ENCODE measurements at regions not wholly inside any gene's neighbourhood (a gene's known extent, or its start where the extent isn't known, plus 50 kb on each side); places are given as distances from the start of the nearest gene placed in this dataset.

DNA sequence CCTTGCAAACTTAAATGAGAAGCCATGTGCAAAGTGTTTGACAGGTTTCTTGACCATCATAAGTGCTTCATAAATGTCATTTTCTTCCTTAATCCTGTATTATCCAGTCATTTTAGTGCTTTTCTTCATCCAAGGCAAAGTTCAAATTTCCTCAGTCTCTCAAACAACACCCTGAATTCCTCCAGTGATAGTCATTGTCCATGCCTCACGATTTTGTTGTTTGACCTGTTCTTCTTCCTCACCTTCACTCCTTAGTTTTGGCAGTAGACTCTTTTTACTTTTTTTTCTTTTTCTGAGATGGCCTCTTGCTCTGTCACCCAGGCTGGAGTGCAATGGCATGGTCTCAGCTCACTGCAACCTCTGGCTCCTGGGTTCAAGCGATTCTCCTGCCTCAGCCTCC, 1257.3 kb downstream of the FAM181B start:
- Mint-ChIP-seq H3K36me3 (ENCODE audit: low read depth) (no peaks in the 10 kb centered on the region), H3K4me3 (no peak overlapping the region), H3K27me3 (ENCODE audit: low read depth) (no peaks in the 10 kb centered on the region), H3K27ac (no peak overlapping the region), H3K4me1 (ENCODE audit: low read depth) (no peaks in the 10 kb centered on the region), H3K9me3 (no peaks in the 10 kb centered on the region)

DNA sequence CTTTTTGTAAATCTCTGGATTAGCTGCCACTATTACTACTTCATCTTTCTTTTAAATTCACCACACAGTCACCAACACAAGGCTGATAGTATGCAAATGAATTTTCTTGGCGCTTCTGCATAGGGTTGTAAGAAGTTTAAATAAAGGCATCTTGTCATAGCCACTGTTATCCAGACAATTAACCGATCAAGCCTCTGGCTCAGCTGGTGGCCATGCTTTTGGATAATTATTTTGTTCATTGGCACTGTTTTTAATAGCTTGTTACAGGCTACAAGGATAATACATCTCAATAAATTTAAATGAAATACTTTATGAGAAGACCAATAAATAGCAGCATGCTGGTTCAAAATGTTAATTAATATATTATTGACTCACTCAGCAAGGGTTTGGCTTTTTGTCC, 1261.0 kb downstream of the FAM181B start:
- H3K36me3 Mint-ChIP-seq (ENCODE audit: low read depth) = no peaks in the 10 kb centered on the region
- H3K9me3 Mint-ChIP-seq = no peaks in the 10 kb centered on the region
- H3K4me1 Mint-ChIP-seq (ENCODE audit: low read depth) = no peaks in the 10 kb centered on the region
- H3K27ac Mint-ChIP-seq = no peak overlapping the region
- no peaks in the 10 kb centered on the region for H3K27me3 Mint-ChIP-seq (ENCODE audit: low read depth)
- no peak overlapping the region for H3K4me3 Mint-ChIP-seq

DNA sequence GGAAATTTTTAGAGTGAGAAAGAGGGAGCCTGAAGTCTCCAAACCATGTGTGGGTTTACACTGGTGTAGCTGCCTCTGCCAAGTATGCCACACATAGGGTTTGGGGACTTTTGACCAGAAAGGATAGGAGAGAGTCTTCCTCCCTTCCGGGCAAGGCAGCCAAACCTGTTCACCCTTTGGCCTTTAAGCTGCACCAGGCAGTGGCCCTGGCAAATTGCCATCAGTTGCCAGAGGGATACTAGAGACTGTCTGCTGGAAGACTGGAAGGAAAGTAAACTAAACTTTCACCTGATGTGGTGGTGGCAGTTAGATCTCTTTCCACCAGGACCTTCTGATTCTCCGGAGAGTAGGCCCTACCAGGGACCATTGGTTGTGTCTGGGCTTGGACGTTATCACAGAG, 1263.2 kb downstream of the FAM181B start:
- no peak overlapping the region for H3K4me3 Mint-ChIP-seq
- H3K36me3 Mint-ChIP-seq (ENCODE audit: low read depth) = no peaks in the 10 kb centered on the region
- H3K9me3 Mint-ChIP-seq = no peaks in the 10 kb centered on the region
- H3K4me1 Mint-ChIP-seq (ENCODE audit: low read depth) = no peaks in the 10 kb centered on the region
- no peaks in the 10 kb centered on the region for H3K27me3 Mint-ChIP-seq (ENCODE audit: low read depth)
- H3K27ac Mint-ChIP-seq = no peak overlapping the region

DNA sequence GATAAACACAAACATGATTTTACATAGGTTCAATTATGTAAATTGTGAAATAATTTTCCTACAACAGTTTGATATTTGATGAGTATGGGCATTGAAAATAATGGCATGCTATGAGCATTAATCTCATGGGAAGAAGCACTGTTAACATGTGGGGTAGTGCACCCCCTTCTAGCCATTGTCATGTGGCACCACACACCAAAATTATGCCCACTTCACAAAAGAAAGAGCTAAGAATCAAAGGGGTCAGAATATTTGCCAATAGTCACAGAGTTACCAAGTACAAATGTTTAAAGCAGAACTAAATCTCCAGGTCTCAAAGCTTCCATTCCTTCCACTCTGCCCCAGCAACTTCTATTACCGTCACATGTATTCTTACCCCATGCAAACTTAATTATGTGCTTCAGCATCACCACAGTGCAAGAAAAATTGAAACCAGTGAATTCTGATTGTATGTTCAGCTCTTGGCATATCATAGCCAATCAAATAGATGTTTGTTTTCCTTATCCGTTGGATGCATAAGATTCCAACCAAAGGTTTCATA, 1273.8 kb downstream of the FAM181B start:
- Mint-ChIP-seq H3K9me3 (peaks cover 3% of the 10 kb centered on the region), H3K4me3 (no peak overlapping the region)

DNA sequence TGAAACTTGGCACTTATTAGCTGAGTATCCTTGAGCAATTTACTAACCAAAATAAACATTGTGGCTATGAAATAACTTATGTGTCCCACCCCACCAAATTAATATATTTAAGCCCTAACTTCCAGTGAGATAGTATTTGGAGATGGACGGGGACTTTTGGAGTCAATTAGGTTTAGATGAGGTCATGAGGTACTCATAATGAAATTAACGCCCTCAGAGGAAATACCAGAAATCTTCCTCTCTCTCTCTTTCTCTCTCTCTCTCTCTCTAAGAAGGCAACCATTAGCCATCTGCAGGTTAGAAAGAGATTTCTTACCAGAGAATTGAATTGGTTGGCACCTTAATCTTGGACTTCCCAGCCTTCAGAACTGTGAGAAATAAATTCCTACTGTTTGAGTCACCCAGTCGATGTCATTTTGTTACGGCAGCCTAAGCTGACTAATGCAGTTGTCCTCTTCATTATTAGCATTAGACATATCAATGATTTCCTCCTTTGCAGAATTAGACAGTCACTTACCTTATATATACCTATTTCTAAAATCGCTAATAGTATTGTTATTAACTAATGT, 1284.0 kb downstream of the FAM181B start:
- H3K27ac Mint-ChIP-seq = no peak overlapping the region
- no peaks in the 10 kb centered on the region for H3K4me1 Mint-ChIP-seq (ENCODE audit: low read depth)
- no peaks in the 10 kb centered on the region for H3K36me3 Mint-ChIP-seq (ENCODE audit: low read depth)
- H3K4me3 Mint-ChIP-seq = no peak overlapping the region
- H3K9me3 Mint-ChIP-seq = peaks cover 9% of the 10 kb centered on the region
- no peaks in the 10 kb centered on the region for H3K27me3 Mint-ChIP-seq (ENCODE audit: low read depth)

More for the DNA sequence above, 1273.8 kb downstream of the FAM181B start:
- no peak overlapping the region for H3K27ac Mint-ChIP-seq
- no peaks in the 10 kb centered on the region for H3K4me1 Mint-ChIP-seq (ENCODE audit: low read depth)
- H3K27me3 Mint-ChIP-seq (ENCODE audit: low read depth) = no peaks in the 10 kb centered on the region
- no peaks in the 10 kb centered on the region for H3K36me3 Mint-ChIP-seq (ENCODE audit: low read depth)

DNA sequence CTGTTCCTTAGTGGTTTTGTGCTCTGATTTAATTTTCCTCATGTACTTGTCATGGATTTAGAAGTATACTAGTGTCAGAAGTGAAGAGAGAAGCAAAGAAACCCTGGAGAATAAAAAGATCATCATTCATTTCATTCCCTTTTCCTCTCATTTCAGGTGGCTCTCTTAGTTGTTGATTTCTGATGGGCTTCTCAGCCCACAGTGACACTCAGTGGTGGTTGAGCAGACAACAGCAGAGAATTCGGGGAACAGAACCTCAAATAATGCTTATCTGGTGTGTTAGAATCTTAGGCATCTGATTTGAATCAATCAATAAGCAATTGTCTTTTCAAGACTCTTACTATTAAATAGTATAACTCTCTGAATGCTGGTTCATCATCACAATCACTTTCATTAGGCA, 1289.4 kb downstream of the FAM181B start:
- Mint-ChIP-seq H3K4me3 (no peak overlapping the region), H3K36me3 (ENCODE audit: low read depth) (no peaks in the 10 kb centered on the region), H3K9me3 (peaks cover 4% of the 10 kb centered on the region), H3K27ac (no peak overlapping the region), H3K4me1 (ENCODE audit: low read depth) (no peaks in the 10 kb centered on the region), H3K27me3 (ENCODE audit: low read depth) (no peaks in the 10 kb centered on the region)

DNA sequence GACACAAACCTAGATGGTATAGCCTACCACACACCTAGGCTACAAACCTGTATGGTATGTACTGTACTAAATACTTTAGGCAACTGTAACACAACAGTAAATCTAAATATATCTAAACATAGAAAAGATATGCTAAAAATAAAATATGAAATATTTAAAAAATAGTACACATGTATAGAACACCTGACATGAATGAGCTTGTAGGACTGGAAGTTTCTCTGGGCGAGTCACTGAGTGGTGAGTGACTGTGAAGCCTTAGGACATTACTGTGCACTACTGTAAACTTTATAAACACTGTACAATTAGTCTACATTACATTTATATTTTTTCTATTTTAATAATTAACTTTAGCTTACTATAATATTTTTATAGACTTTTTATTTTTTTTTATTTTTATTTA, 1301.3 kb downstream of the FAM181B start:
- H3K36me3 Mint-ChIP-seq (ENCODE audit: low read depth) = no peaks in the 10 kb centered on the region
- no peak overlapping the region for H3K4me3 Mint-ChIP-seq
- no peaks in the 10 kb centered on the region for H3K27me3 Mint-ChIP-seq (ENCODE audit: low read depth)
- no peaks in the 10 kb centered on the region for H3K4me1 Mint-ChIP-seq (ENCODE audit: low read depth)
- H3K9me3 Mint-ChIP-seq = no peaks in the 10 kb centered on the region
- no peak overlapping the region for H3K27ac Mint-ChIP-seq

DNA sequence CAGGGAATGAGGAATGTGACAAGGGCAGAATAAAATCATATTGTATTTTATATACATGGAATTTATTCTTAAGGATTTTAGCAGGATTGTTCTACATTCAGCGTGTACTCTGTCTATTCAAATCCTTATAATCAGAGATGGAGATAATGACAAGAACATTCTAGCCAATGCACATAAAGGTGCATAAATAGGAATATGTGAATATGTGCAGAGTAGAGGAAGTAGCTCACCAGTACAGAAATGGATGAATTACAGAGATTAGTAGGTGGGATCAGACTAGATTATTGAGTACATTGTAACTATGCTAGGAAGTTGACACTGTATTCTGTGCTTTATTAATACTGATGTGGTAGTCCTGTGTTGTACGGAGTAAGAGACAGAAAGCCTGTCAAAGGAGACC, 1308.8 kb downstream of the FAM181B start:
- Mint-ChIP-seq H3K4me3 (no peak overlapping the region), H3K36me3 (ENCODE audit: low read depth) (no peaks in the 10 kb centered on the region), H3K9me3 (no peaks in the 10 kb centered on the region), H3K4me1 (ENCODE audit: low read depth) (no peaks in the 10 kb centered on the region), H3K27me3 (ENCODE audit: low read depth) (no peaks in the 10 kb centered on the region), H3K27ac (no peak overlapping the region)

DNA sequence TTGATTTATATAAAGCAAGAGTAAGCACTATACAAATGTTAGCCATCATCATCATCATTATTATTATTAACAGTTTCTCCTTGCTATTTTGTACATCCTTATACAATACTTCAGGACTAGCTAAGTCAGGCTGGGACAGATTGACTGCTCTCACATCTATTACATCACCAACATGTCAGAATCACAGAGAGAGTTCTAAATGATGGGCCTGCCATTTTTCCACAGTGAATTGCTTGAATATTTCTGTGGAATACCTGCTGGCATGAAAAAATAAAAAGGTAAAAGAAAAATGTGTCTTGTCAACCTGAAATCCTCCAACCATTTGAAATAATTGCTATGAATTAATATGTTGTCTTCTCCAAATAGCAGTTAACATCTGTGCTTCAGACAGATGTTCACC, 1311.3 kb downstream of the FAM181B start:
- no peaks in the 10 kb centered on the region for H3K9me3 Mint-ChIP-seq
- no peaks in the 10 kb centered on the region for H3K27me3 Mint-ChIP-seq (ENCODE audit: low read depth)
- no peak overlapping the region for H3K27ac Mint-ChIP-seq
- H3K36me3 Mint-ChIP-seq (ENCODE audit: low read depth) = no peaks in the 10 kb centered on the region
- H3K4me3 Mint-ChIP-seq = no peak overlapping the region
- H3K4me1 Mint-ChIP-seq (ENCODE audit: low read depth) = no peaks in the 10 kb centered on the region

DNA sequence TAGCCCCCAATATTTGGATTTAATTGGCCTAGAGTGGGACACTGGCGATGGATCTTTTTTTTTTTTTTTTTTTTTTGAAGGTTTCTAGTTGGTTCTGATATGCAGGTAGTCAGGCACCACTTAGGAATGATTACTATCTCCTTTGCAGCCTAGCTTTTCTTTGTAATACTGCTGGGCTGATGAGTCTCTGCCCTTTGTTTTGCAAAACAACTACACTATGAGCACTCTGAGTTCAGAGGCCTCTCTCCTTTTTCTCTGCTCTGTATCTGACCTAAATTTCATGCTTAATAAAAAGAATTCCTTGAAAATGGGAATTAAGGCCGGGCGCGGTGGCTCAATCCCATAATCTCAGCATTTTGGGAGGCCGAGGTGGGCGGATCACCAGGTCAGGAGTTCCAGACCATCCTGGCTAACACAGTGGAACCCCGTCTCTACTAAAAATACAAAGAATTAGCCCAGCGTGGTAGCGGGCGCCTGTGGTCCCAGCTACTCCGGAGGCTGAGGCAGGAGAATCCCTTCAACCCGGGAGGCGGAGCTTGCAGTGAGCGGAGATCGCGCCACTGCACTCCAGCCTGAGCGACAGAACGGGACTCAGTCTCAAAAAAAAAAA, 1312.3 kb downstream of the FAM181B start:
- H3K9me3 Mint-ChIP-seq = no peaks in the 10 kb centered on the region
- no peaks in the 10 kb centered on the region for H3K4me1 Mint-ChIP-seq (ENCODE audit: low read depth)
- H3K36me3 Mint-ChIP-seq (ENCODE audit: low read depth) = no peaks in the 10 kb centered on the region
- H3K4me3 Mint-ChIP-seq = no peak overlapping the region
- no peak overlapping the region for H3K27ac Mint-ChIP-seq
- H3K27me3 Mint-ChIP-seq (ENCODE audit: low read depth) = no peaks in the 10 kb centered on the region

DNA sequence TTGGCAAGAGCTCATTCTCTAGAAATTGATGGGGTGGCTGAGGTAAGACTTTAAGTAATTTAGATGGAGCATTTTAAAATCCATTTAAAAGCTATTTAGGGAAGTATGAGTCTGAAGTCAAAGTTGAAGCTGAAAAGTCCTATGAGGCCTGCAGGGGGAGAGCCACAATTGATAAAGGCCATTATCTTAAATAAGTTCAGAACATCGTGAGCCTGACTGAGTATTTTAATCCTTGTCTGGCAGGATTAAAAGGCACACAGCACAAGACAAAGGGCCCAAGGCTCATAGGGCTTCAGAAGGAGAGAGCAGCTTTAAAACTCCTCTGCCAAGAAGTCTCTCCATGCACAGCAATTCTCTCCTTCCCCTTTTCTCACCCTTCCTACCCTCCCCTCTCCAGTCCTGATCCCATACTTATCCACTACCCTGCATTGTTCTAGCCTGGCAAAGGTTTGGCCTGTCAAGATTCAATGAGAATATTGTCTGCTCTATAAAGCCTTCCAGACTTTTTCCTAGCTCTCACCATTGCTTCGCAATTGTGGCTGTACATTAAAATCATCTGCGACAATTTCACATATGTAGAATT, 1312.9 kb downstream of the FAM181B start:
- Mint-ChIP-seq H3K27me3 (ENCODE audit: low read depth) (no peaks in the 10 kb centered on the region), H3K4me1 (ENCODE audit: low read depth) (no peaks in the 10 kb centered on the region), H3K36me3 (ENCODE audit: low read depth) (no peaks in the 10 kb centered on the region), H3K27ac (no peak overlapping the region), H3K4me3 (no peak overlapping the region), H3K9me3 (no peaks in the 10 kb centered on the region)

DNA sequence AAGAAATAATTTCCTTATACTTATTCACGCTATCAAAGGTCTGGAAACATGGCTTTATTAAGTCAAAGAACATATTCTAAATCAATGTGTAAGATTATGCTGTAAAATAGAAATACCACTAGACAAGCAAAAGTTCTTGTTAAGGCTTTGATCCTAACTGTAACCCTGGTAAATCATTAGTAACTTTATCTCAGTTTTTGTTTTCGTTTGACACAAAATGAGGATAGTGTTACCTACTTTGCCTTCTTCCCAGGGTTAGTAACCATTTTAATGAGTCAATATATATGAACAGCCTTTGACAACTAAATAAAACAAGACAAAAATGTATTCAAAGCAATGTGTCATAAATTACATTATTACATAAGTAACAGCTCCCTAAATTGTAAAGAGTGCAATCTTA, 1336.3 kb downstream of the FAM181B start:
- H3K36me3 Mint-ChIP-seq (ENCODE audit: low read depth) = no peaks in the 10 kb centered on the region

DNA sequence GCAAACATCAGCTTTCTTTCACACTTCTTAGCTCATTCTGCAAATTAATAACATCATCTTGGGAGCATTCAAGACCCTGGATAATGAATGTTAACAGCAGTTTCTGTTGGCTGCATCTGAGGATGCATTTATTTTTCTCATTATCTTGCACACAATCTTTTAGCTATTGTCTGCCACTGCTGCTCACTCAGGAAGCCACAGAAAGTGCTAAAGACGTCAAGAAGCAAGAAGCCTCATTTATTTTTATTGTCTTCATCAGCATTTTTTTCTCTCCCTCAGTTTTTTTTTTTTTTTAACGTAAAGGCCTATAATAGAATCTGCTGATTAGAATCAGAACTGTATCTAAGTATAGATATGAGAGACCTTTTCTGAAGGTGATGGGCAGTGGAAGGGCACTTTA, 1339.4 kb downstream of the FAM181B start:
- H3K4me1 Mint-ChIP-seq (ENCODE audit: low read depth) = no peaks in the 10 kb centered on the region
- H3K9me3 Mint-ChIP-seq = peaks cover under 1% of the 10 kb centered on the region
- no peak overlapping the region for H3K27ac Mint-ChIP-seq
- no peak overlapping the region for H3K4me3 Mint-ChIP-seq
- H3K27me3 Mint-ChIP-seq (ENCODE audit: low read depth) = no peaks in the 10 kb centered on the region
- no peaks in the 10 kb centered on the region for H3K36me3 Mint-ChIP-seq (ENCODE audit: low read depth)

More for the DNA sequence above, 1336.3 kb downstream of the FAM181B start:
- Mint-ChIP-seq H3K27ac (no peak overlapping the region), H3K27me3 (ENCODE audit: low read depth) (no peaks in the 10 kb centered on the region), H3K4me3 (no peak overlapping the region), H3K9me3 (no peaks in the 10 kb centered on the region), H3K4me1 (ENCODE audit: low read depth) (no peaks in the 10 kb centered on the region)

DNA sequence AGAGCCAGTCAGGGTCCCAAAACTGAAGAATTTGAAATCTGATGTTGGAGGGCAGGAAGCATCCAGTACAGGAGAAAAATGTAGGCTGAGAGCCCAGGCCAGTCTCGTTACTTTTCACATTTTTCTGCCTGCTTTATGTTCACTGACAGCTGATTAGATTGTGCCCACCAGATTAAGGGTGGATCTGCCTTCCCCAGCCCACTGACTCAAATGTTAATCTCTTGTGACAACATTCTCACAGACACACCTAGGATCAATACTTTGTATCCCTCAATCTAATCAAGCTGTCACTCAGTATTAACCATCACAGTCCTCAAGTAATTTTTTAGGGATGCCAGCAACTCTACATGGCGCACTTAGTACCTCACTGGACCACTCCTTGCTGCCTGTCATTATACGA, 1345.3 kb downstream of the FAM181B start:
- Mint-ChIP-seq H3K9me3 (peaks cover 5% of the 10 kb centered on the region), H3K27ac (no peak overlapping the region), H3K4me3 (no peak overlapping the region), H3K4me1 (ENCODE audit: low read depth) (no peaks in the 10 kb centered on the region), H3K27me3 (ENCODE audit: low read depth) (no peaks in the 10 kb centered on the region), H3K36me3 (ENCODE audit: low read depth) (no peaks in the 10 kb centered on the region)

DNA sequence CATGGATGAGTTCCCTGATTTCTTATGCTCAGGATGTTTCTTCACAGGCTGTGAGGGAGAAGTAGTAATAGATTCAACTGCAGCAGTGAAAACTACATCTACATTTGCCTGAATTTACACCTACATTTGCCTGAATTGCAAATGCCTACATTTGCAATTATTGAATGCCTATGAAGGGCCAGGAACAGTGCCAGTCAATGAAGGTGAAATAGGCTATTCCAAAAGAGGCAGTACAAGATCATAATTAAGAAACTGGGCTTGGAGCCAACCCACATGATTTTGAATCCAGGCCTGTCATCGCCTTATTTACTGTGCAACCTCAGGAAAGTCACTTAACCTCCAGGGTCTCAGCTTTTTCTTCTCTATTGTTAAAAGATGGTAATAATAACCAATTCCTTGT, 1353.3 kb downstream of the FAM181B start:
- Mint-ChIP-seq H3K36me3 (ENCODE audit: low read depth) (no peaks in the 10 kb centered on the region), H3K27ac (no peak overlapping the region), H3K9me3 (peaks cover 4% of the 10 kb centered on the region), H3K27me3 (ENCODE audit: low read depth) (no peaks in the 10 kb centered on the region), H3K4me1 (ENCODE audit: low read depth) (no peaks in the 10 kb centered on the region), H3K4me3 (no peak overlapping the region)
